NOMO-1 (cell line): ENCODE measurements at regions not wholly inside any gene's neighbourhood (a gene's known extent, or its start where the extent isn't known, plus 50 kb on each side); places are given as distances from the start of the nearest gene placed in this dataset.

ENCODE experiments used
- DNase-seq, 2 experiments: peaks; one replicate each; lab custom pipeline; 2025; ENCODE audit not compliant: unreplicated experiment in 2 of 2; lab: John Stamatoyannopoulos, UW

DNA sequence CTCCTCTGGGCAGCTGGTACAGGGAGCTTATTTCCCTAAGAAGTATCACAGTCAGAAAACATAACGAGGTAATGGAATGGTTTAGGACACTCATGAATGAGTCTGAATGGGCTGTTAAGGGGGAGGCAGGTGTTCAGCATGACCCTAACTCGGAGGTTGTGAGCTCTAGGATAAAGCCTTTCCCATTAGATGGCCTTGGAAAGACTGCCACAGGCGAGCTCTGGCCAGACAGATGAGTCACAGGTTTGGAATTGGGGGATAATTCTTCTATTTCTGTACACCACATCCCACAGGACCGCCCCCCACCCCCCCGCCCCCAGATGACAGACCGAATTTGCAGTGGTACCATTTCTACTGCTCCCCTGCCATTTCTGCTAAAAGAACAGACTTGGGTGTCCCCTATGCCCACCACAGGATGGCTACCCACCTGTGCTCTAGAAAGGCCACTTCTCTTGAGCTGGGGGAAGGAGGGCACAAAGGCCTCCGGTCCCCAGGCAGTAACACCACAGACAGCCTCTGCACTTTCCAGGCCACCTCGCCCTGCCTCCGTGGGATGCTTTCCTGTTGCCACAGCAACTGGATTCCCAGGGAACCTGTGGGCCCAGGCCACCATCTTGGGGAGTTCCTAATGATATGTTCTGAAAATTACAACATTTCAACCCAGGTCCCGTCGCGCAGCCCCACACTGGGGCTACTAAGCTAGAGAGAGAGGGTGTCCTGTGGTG lies 76.7 kb downstream of the TRIM29 start:
- DNase-seq = no peak

DNA sequence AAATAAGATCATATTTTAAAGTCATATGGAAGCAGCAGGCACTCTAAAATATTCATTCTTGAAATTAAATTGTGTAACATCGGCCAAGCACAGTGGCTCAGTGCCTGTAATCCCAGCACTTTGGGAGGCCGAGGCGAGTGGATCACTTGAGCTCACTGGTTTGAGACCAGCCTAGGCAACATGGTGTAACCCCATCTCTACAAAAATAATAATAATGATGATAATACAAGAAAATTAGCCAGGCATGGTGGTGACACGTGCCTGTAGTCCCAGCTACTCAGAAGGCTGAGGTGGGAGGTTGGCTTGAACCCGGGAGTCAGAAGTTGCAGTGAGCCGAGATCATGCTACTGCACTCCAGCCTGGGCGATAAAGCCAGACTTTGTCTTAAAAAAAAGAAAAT lies 77.4 kb downstream of the TRIM29 start:
- DNase-seq = no peak

GRCh38 chr11:120058931-120059330 lies 79.0 kb downstream of the TRIM29 start:
- DNase-seq = no peak

- DNase-seq = no peak
Measured at GRCh38 chr11:120057595-120058581, 80.0 kb downstream of the TRIM29 start.

GRCh38 chr11:120057028-120057330 lies 80.9 kb downstream of the TRIM29 start:
- DNase-seq = no peak

DNA sequence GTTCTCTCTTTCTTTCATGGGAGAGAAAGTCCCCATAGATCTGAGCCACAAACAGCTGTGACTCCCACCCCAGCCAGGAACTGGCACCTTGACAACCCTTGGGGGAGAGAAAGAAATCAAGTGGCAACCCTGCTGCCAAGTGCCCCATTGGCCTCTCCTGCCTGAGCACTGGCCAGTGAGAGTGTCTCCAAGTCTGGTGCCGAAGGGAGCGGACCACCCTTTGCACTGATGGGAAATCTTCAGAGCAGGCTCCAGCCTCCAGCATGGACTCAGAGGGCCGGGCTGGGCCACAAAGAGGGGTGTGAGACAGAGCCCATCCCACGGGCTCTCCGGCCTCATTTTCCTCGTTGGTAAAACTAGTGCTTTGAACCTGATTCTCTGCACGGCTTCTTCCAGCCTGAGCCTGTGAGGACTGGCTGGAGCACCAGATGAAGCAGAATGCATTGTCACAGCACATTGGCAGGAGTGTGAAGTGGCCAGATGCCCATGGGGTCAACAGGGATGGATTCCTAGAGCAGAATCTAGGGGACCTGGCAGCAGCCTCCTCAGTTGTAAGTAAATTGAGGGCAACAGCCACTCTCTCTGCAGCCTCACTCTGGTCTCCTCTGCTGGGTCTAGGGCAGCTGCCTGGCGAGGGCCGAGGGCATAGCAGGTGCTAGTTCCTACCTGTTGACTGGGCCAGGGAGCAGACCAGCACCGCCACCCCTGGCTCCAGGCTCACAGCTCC lies 81.4 kb downstream of the TRIM29 start:
- DNase-seq = no peak

GRCh38 chr11:120055646-120056045 lies 82.3 kb downstream of the TRIM29 start:
- no peak for DNase-seq

DNA sequence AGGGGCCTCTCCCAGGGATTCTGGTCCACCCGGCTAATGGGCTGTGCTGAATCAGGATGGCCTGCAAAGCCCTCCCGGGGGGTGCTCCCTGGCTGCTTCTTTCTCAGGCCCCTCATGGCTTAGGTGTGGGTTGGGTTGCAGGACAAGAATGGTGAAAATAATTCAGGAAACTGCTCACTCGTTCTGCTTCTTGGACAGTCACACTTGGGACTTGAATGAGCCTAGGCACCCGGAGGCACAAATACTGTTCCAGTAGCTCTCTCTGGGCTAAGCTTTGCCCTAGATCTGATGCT lies 83.2 kb downstream of the TRIM29 start:
- DNase-seq = no peak

DNA sequence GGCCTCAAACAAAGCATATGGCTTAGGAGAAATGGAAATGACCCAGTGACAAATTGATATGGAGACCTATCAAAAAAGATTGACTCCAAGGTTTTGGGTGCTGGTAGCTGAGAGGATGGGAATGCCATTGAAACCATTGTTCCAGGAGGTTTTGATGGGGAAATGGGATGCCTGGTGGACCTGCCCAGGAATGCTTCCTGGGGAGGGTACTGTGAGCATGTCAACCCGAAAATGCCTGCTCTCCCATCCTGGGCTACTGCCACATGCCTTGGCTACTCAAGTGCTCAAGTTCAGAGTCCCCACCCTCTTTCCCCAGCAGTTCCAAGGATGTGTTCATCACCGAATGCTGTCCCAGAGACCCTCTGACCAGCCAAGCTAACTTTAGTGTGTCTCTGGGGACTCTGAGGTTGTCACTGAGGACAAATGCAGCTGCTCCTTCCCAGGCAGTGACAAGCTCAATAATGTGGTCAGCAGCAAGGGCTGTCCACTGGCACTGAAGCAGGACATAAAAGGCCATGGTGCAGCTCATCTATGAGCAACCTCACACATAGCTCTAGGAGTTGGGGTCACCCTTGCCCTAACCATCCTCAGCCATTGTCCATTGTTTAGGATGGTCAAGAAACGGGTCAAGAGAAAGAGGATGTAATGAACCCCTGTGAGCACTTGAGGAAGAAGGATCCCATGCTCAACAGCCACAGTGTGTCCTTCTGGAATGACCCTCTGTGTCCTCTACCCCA lies 83.7 kb downstream of the TRIM29 start:
- no peak for DNase-seq

- no peak for DNase-seq
Measured at GRCh38 chr11:120052196-120052775, 85.6 kb downstream of the TRIM29 start.

DNA sequence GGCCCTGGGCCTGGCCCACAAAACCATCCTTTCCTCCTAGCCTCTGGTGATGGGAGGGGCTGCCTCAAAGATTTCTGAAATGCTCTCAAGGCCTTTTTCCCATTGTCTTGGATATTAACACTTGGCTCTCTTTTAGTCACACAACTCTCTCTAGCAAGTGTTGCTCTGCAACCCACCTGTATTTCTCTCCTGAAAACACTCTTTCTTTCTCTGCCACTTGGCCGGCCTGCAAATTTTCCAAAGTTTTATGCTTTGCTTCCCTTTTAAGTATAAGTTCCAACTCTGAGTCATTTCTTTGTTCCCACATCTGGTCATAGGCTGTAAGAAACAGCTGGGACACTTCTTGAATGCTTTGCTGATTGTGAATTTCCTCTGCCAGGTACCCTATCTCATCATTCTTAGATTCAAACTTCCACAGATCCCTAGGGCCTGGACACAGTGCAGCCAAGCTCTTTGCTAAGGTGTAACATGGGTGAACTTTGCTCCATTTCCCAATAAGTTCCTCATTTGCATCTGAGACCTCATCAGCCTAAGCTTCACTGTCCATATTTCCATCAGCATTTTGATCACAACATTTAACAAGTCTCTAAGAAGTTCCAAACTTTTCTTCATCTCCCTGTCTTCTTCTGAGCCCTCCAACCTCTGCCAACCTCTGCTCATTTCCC lies 93.8 kb downstream of the TRIM29 start:
- DNase-seq = no peak

GRCh38 chr11:120043328-120043945 lies 94.5 kb downstream of the TRIM29 start:
- no peak for DNase-seq

DNA sequence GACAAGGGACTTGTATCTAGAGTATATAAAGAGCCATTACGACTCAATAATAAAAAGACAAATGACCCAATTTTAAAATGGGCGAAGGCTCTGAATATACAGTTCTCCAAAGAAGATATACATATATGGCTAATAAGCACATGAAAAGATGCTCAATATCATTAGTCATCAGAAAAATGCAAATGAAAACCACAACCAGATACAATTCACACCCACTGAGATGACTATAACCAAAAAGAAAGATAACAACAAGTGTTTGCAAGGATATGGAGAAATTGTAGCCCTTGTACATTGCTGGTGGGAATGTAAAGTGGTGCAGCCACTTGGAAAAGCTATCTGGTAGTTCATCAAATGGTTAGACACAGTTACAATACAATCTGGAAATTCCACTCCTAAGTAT lies 96.3 kb downstream of the TRIM29 start:
- DNase-seq = no peak

GRCh38 chr11:120040151-120040840 lies 97.6 kb downstream of the TRIM29 start:
- DNase-seq = no peak

DNA sequence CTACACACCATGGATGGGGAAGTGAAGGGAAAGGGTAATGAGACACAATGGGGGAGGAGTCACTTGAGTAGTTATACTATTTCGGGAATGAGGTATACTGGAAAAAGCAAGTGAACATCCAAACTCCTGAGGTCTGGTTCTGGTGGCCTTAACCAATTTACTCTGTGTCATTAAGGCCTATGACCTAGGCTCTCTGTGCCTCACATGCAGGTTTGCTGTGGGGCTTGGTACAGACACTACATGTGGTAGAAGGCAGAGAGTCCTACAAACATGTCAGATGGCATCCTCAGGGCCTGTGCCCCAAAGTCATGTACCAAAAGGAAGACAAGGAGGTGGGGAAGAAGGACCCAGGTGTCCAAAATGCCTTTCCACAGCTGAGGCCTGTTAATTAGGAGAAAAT lies 98.9 kb downstream of the TRIM29 start:
- no peak for DNase-seq

DNA sequence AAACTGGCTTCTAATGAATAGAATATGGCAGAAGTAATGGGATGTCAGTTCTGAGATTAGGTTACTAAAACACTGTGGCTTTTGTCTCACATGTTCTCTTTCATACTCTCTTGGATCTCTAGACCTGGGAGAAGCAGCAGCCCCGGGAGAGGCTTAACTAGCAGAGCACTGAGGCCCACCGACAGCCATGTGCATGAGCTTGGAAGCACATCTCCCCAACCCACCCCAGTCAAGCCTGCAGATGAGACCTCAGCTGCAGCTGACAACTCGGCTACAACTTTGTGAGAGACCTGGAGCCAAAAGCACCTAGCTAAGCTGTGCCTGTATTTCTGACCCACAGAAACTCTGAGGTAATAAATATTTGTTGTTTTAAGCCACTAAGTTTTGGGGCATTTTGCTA lies 100.8 kb downstream of the TRIM29 start:
- DNase-seq = no peak

DNA sequence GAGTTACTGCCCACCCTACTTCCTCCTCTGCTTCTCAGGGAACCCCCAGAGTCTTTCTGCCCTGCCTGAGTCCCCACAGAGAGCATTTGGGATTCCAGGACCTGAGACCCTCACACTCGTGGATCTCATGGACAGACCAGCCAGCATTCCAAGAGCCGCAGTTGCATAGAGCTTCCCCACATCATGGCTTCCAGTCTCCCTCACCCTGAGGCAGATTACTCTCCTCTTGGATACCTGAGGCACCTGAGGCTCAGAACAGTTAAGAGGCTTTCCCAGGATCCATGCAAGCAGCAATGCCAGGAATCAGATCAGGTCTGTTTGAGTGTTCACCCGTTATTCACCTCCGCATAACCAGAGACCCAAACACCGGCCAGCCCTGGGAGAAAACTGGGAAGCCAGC lies 102.2 kb downstream of the TRIM29 start:
- no peak for DNase-seq

DNA sequence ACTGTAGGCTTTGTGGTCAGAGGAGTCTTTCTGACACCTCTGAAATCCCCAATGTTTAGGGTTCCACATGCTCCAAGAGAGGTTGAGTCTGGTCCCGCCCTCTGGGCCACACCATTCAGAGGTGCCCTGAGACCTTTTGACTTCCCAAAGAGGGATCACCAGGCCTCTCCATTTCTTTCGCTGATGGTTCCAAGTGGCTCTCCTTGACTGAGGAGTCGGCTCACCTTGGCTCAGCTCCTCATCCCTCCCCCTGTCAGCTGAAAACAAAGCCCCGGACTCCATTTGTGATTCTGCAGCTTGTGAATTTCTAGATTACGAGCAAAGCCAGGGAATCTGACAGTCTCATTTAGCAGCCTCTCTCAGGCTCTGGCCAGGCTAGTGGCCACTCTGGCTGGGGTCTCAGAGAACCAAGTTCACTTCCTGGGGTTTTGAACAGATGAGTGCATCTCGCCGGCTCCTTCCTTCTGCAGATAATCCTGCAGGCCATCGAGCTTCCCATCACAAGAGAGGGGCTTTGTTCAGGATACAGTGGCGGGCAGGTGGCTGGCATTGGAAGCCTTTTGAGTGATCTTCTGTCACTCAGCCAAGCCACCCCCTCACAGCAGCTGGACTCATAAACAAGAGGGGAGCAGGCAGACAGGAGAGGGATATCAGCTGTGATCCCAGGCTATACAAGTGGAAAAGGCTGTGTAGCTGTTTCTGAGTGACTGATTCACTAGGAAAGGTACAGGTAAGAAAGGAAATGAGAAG lies 102.9 kb downstream of the TRIM29 start:
- no peak for DNase-seq
